ENCODE measurements at regions not wholly inside any gene's neighbourhood (a gene's known extent, or its start where the extent isn't known, plus 50 kb on each side); places are given as distances from the start of the nearest gene placed in this dataset.

- TF ChIP-seq CTCF (IDR thresholded peaks at IDR 0.05) (no peak), POLR2A (IDR thresholded peaks at IDR 0.05) (no peak)
Observed at GRCh38 chr12:40577834-40578233, 114.4 kb upstream of the CNTN1 start.
